ENCODE measurements at regions not wholly inside any gene's neighbourhood (a gene's known extent, or its start where the extent isn't known, plus 50 kb on each side); places are given as distances from the start of the nearest gene placed in this dataset.
"Not testable (repeated sequence)": the region's sequence is repeated elsewhere in the genome, so short reads cannot be mapped to it uniquely, and the experiment has no call there.

DNA sequence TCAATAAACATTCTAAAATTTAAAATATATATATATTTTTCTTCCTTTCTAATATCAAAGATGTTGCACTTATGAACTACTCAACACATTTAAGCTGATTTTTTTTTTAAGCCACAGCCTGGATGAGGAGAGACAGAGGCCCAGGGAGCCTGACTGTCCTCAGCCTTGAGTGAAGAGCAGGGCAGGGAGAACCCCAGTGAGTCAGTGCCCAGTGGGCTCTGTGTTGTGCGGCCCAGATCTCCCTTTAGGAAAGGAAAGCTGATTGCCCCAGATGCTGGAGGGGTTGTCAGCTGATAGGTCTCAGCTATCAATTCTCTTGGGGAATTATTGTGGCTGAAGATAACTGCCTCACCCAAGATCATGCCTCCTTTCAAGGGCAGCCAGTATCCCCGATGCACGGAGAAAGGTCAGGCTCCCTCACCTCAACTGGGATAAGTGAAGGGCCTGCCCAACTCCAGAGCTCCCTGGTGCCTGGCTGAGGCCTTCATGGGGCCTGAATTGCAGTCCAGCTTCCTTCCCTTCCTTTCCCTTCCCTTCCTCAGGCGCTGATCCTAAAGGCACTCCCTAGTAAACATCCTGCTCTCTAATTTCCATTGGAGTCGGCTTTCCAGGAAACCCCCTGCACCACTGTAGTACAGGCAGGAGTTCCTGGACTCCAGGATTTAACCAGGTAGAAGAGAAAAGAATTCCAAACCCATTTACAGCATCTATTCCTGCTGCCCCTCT lies 106.9 kb upstream of the ATL2 start:
- no peak for DNase-seq

GRCh38 chr2:38482710-38483109 lies 105.6 kb upstream of the ATL2 start:
- not testable (repeated sequence) for DNase-seq

- DNase-seq, result no peak
Measured at GRCh38 chr2:38480617-38481016, 103.5 kb upstream of the ATL2 start.

GRCh38 chr2:38477006-38477405 lies 99.9 kb upstream of the ATL2 start:
- no peak for DNase-seq

- DNase-seq, result no peak
Measured at GRCh38 chr2:38475567-38475881, 98.5 kb upstream of the ATL2 start.

GRCh38 chr2:38474715-38475566 lies 97.9 kb upstream of the ATL2 start:
- no peak for DNase-seq

DNA sequence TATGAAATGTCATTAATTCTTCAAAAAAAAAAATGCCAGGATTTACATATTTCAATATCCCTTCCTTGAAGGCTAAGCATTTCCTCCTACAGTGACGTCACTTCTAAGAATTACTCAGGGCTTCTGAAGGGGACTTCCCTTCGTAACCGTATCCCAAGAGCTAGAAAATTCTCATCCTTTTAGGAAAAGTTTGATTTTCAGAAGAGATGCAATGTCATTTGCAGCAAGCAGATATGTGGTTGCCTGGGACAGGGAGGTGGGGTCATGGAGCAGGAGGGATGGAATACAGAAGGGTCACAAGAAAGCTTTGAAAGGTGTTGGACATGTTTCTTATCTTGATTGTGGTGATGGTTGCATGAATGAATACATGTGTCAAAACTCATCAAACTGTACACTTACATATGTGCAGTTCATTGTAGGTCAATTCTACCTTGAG lies 97.0 kb upstream of the ATL2 start:
- DNase-seq, result no peak

DNA sequence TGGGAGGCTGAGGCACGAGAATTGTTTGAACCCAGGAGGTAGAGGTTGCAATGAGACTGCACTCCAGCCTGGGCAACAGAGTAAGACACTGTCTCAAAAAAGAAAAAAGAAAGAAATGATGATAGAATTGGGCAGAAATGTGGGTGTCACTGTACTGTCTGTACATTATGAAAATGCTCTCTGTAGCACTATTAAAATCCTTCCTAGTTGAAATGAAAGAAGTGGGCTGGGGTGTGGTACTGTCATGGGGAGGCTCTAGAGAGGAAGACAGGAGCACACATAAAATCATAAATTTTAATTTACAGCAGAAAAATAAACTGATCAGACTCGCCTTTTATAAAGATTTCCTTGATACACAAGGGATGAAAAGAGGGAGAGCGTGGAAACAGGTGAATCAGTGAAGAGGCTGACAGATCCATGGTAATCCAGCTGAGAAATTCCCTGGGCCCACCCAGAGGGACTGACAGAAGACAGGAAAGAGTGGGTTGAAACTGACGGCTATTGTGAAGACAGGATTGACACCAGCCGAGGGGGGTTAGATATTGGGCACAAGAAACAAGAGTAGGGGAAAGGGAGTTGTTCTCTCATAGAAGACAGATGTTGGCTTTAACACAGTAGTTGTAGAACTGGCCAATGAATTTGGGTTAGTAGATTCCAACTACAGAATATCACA lies 96.4 kb upstream of the ATL2 start:
- DNase-seq, result no peak

DNA sequence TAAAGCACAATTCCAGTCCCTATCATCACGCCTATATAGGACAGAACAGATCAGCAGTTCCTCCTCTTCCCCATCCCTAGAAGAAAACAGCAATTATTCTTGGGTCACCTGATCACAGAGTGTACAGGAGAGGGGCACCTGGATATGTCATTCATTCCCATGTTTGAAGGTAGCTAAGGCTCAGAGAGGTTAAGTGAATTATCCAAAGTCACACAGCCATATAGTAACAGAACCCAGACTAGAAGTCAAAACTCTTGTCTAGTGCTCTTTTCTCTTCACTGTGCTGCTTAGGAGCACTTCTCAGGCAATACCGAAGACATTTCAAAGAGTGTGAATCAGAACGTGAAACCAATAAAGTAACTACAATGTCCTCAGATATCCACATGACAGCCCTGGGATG lies 93.0 kb upstream of the ATL2 start:
- DNase-seq, result no peak

GRCh38 chr2:38467768-38468455 lies 90.8 kb upstream of the ATL2 start:
- no peak for DNase-seq

- no peak for DNase-seq
Measured at GRCh38 chr2:38466876-38467767, 90.0 kb upstream of the ATL2 start.

DNA sequence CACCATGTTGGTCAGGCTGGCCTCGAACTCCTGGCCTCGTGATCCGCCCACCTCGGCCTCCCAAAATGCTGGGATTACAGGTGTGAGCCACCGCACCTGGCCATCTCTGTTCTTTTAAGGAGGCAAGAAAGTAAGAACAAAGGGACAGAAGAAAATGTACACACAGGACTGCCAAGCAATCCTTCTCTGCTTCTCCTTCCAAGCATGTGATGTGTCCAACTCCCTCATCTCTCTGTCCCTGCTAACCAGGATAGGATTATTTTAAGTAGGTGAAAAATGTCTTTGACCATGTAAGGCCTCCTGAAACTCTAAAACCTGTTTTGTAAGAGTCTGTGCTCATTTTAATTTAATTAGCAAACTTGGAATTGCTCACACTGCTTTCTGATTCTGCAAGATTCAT lies 89.3 kb upstream of the ATL2 start:
- no peak for DNase-seq

GRCh38 chr2:38465789-38466127 lies 88.7 kb upstream of the ATL2 start:
- no peak for DNase-seq

DNA sequence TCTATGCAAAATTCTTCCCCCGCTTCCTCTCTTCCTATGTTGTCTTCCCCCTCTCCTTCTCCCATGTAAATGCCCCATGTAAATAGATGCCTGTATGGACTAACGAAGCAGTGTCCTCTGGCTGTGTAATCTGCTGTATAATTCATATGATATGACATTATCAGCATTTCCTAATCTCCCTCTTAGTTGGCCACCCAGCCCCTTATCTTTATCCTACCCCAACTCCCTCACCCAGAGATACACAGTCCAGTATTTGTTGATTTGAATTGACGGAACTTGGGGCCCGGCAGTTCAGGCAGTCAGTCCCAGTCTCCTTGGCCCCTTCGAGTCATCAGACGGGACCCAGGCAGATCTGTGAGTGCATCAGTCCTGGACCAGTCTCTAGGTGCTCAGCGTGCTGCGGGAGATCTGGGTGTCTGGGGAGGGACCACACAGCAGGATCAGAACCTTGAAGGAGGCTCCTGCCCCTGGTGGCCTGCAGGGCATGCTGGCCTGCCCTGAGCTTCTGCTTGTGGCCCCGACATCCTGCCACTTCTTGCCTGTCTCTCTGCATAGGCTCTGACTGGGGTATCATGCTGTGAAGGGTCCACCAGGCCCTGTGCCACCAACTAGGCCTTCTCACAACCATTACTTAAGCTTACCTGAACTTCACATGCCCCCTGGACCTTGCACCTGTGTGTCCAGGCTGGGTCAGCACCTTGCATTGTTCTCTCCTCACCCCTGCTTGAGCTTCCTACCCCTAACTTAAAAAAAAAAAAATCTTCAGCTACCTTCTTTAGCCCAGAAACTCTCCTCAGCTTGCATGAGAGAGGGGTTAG lies 88.1 kb upstream of the ATL2 start:
- DNase-seq, result no peak

GRCh38 chr2:38463752-38464151 lies 86.7 kb upstream of the ATL2 start:
- DNase-seq, result no peak

DNA sequence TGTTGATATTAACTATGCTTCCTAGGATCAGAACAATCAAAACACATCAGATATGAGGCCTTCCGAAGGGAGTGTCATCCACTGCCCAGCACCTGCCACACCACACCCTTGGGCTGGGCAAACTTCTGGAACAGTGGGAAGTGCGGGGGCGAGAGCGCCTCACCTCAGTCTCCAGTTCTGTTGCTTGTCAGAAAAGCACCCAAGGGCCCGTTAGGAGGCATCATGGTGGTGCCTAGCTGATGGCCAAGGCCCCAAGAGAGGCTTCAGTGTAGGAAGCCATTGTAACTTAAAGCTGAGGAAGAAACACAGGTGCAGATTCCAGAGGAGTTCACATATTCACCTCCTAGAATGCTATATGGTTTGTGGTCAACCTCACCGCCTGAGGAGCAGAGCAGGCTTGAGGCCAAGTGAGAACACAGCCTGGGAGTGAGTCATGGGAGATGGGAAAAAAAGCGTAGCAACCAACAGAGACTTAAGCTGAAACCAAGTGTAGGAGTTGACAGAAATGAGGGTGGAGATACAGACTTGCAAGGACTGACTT lies 85.1 kb upstream of the ATL2 start:
- no peak for DNase-seq

DNA sequence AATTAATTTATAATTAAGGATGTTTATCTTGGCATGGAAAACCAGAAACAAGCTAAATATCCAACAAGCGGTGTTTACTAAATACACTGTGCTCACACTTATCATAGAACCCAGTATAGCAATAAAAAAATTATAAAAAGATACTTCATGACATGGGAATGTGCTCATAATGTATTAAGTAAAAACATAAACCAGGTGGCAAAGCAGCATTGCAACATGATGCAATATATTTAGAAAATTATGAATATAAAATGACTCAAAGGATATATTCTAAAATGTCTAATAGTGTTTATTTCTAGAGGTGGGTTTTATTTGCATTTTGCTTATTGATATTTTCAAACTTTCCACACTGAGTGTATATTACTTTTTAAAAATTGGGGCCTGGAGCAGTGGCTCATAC lies 84.4 kb upstream of the ATL2 start:
- DNase-seq, result no peak

DNA sequence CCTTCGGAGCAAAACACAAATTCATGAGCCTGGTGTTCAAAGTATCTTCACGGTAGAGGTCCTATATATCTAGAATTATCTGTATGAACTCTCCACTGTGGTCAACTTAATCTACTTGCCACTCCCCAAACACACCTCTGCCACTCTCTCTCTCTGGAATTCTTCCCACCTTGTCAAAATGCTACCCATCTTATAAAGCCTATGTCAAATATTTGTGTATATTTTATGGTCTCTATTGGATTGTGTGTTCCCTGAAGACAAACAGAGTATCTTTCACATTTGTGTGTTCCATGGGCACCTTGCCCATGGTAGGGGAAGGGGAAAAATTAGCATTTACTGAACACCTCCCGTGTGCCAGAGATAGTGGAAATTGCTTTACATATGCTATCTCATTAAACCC lies 83.2 kb upstream of the ATL2 start:
- DNase-seq, result no peak

- DNase-seq, result no peak
Measured at GRCh38 chr2:38454081-38454480, 77.0 kb upstream of the ATL2 start.

DNA sequence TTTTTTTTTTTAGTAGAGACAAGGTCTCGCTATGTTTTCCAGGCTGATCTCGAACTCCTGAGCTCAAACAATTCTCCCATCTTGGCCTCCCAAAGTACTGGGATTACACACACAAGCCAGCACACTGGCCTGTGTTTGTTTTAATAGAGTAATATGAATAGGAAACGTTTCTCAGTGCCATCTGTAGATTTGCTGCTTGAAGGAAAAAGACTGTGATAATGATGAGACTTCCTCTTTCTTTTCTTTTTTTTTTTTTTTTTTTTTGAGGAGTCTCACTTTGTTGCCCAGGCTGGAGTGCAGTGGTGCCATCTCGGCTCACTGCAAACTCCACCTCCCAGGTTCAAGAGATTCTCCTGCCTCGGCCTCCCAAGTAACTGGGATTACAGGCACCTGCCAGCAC lies 74.7 kb upstream of the ATL2 start:
- DNase-seq, result not testable (repeated sequence)

DNA sequence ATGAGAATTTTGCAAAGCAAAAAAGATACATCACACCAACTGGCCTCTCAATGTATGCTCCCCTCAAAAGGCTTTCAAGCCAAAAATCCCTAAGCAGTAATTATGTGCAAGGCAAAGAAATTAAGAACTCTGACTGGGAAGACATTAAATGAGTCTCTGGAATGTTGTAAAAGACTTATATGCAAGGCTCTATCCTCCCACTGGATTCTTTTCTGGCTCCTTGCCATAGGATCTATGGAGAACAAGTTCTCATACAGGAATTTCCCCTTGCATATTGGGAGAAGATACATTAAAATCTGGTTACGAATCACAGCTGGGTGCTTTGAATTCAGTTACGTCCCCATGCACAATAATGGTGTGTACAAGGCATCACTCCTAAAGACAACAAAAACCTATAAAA lies 73.4 kb upstream of the ATL2 start:
- no peak for DNase-seq
